Ovary (tissue), 7 donors: ENCODE measurements at regions not wholly inside any gene's neighbourhood (a gene's known extent, or its start where the extent isn't known, plus 50 kb on each side); places are given as distances from the start of the nearest gene placed in this dataset.

Experiments
- DNase-seq, 5 donors: peaks; one replicate each; pipeline ENCODE4 v3.0.0-alpha.2; 2019 to 2020
- H3K27ac ChIP-seq, 2 donors: fragments of 200-600 bp; one replicate each; pipeline versions ENCODE4 v1.5.1 to v1.8.0; 2019 to 2022
- H3K27me3 ChIP-seq: fragments of 200-600 bp; one replicate; pipeline ENCODE4 v1.8.0; 2022
- H3K36me3 ChIP-seq: fragments of 200-600 bp; sonication (generic); one replicate; pipeline ENCODE4 v1.5.1; 2019
- H3K4me1 ChIP-seq: one replicate; pipeline ENCODE4 v1.8.1; 2013; ENCODE audit warnings: mild to moderate bottlenecking, moderate library complexity; ENCODE audit not compliant: insufficient read depth
- H3K4me3 ChIP-seq: fragments of 200-600 bp; sonication (generic); one replicate; pipeline ENCODE4 v1.5.1; 2017
- H3K9me3 ChIP-seq, 2 donors: fragments of 200-600 bp in 1 of 2; sonication (generic) in 1 of 2; one replicate each; pipeline versions ENCODE4 v1.5.1 to v1.8.1; 2013 to 2019; ENCODE audit warnings: mild to moderate bottlenecking in 1 of 2, moderate library complexity in 1 of 2
- EP300 ChIP-seq: sonication (generic); formaldehyde crosslinking; IDR thresholded peaks from one replicate; pipeline ENCODE4 v1.6.1; 2017; ENCODE audit warnings: antibody characterized with exemption
- POLR2A ChIP-seq: fragments of 450-650 bp; IDR thresholded peaks from one replicate; pipeline ENCODE4 v1.6.1; 2017; ENCODE audit warnings: antibody characterized with exemption, mild to moderate bottlenecking, moderate library complexity
- WGBS, 3 donors: extraction: QIAGEN DNeasy Blood & Tissue Kit in 1 of 3; methylation state at CpG; one replicate each; pipeline versions ENCODE4 v1.1.5 to v1.1.7; 2013 to 2017; 5-methylcytosine and 5-hydroxymethylcytosine counted together
- intact Hi-C, 4 donors: fragments of 100-400 bp; cut with DNase I; formaldehyde crosslinking; loops; one replicate each; pipeline versions ENCODE4 v1.11.0 to v1.15.1; 2022 to 2023
- TF ChIP-seq, protein P1 (sequence below), 3 donors: fragments of 450-650 bp in 2 of 3; fragments of 200-600 bp in 1 of 3; IDR thresholded peaks; one replicate each; pipeline versions ENCODE4 v1.5.1 to v1.8.0; 2016 to 2022; ENCODE audit warnings: antibody characterized with exemption in 3 of 3, mild to moderate bottlenecking in 1 of 3
- donor health status: DM: no; HTN: no; CAD: no; lungs with moderate emphysema.
- donor health status: DM: no; HTN: no; CAD: no.
- donor health status: Bipolar disorder and iron deficiency.
- donor health status: DM: no; HTN: no; CAD: no.
- donor health status: DM: yes; HTN: yes; CAD: no.

DNA sequence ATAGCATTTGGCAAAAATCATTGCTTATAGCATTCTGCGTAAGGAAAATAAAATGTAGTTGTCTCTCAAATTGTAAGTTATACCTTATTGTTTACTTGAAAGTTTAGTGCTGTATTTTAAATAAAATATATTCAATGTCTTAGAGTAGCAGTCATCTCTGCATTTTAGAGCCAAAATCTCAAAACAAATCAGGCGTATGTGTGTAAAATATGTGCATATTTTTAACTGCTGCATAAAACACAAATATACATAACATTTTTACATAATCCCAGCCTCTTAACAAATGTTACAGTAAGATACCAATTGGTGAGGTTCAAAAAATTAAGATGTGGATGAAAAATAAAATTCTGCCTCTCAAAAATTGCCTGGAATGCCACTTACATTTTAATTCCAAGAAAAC lies 145.8 kb upstream of the AGA start:
- TF ChIP-seq POLR2A (no peak), EP300 (no peak)
- TF ChIP-seq, protein P1, sequence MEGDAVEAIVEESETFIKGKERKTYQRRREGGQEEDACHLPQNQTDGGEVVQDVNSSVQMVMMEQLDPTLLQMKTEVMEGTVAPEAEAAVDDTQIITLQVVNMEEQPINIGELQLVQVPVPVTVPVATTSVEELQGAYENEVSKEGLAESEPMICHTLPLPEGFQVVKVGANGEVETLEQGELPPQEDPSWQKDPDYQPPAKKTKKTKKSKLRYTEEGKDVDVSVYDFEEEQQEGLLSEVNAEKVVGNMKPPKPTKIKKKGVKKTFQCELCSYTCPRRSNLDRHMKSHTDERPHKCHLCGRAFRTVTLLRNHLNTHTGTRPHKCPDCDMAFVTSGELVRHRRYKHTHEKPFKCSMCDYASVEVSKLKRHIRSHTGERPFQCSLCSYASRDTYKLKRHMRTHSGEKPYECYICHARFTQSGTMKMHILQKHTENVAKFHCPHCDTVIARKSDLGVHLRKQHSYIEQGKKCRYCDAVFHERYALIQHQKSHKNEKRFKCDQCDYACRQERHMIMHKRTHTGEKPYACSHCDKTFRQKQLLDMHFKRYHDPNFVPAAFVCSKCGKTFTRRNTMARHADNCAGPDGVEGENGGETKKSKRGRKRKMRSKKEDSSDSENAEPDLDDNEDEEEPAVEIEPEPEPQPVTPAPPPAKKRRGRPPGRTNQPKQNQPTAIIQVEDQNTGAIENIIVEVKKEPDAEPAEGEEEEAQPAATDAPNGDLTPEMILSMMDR (IDR thresholded peaks at IDR 0.05), result no peak
- no peaks in the 10 kb centered on the region for H3K36me3 ChIP-seq
- WGBS, 3 donors, result 82 to 86% (median 84%) methylated on average over 2 of the region's 2 CpGs

DNA sequence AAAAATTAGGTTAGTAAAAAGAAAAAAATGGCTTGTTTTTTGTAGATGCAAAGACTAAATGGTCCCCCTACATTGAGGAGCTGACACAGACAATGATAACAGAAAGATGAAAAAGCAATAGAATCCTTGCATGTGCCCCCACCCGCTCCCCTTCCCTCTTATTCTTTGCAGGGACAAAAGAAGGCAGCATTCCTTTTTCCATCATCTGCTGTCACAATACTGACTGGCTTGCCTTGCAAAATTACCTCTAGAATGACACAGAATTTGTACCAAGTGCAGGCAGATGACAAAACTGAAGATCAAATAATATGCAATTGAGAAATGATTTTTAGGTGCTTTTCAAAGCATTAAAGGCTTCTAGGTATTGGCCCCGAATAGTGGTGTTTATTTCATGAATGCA lies 153.1 kb upstream of the AGA start:
- intact Hi-C loops, result no loop called here
- Histone ChIP-seq H3K9me3 (no peaks in the 10 kb centered on the region), H3K4me3 (no peak overlapping the region), H3K27ac (no peak overlapping the region), H3K4me1 (no peaks in the 10 kb centered on the region), H3K36me3 (no peaks in the 10 kb centered on the region), H3K27me3 (no peaks in the 10 kb centered on the region)
- WGBS, 3 donors, result 81 to 96% (median 91%) methylated on average over 2 of the region's 2 CpGs
- no peak for DNase-seq
- TF ChIP-seq EP300 (no peak), POLR2A (no peak)
- TF ChIP-seq, protein P1 (IDR thresholded peaks at IDR 0.05), result no peak

More for the DNA sequence above, 145.8 kb upstream of the AGA start:
- intact Hi-C loops, result no loop called here
- no peak for DNase-seq
- H3K4me1 ChIP-seq, result no peaks in the 10 kb centered on the region
- H3K27ac ChIP-seq, result no peak overlapping the region
- H3K9me3 ChIP-seq, result no peaks in the 10 kb centered on the region
- H3K4me3 ChIP-seq, result no peak overlapping the region
- H3K27me3 ChIP-seq, result no peaks in the 10 kb centered on the region

DNA sequence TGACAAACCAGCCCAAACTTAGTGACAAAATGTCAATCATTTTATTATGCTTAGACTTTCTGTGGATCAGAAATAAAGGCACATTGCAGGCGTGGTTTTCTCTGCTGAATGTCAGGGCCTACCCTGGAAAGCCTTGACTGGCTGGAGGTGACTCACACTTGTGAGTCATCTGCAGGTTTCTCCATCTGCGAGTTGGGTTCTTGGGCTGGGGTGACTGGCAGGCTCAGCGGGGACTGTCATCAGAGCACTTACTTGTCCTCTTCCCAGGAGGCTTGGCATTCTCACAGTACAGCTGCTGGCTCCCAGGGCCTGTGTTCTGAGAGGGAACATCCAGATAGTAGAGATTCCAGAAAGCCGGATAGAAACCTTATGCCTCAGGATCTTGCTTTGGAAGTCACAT lies 153.8 kb upstream of the AGA start:
- Histone ChIP-seq H3K36me3 (no peaks in the 10 kb centered on the region), H3K27me3 (no peaks in the 10 kb centered on the region), H3K9me3 (no peaks in the 10 kb centered on the region), H3K4me1 (no peaks in the 10 kb centered on the region), H3K4me3 (no peak overlapping the region), H3K27ac (no peak overlapping the region)
- intact Hi-C loops, result no loop called here
- no peak for TF ChIP-seq POLR2A
- TF ChIP-seq, protein P1 (IDR thresholded peaks at IDR 0.05), result no peak
- no peak for TF ChIP-seq EP300
- 76 to 83% (median 83%) methylated on average over 4 of the region's 4 CpGs for WGBS, 3 donors
- DNase-seq, result no peak

DNA sequence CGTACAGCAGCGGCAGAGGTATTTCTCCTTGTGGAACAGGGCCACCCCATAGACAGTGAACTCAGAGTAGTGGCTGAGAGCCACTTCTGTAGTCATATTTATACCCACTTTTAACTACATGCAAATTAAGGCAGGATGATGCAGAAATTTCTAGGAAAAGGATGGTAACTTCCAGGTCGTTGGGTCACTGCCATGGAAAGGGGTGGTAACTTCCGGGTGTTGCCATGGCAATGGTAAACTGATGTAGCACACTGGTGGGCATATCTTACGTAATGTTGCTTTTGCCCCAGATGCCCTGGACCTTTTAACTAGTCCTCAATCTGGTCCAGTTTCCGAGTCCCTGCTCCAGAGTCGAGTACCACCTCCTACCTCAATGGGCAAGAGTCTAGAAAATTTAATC lies 154.8 kb upstream of the AGA start:
- Histone ChIP-seq H3K9me3 (no peaks in the 10 kb centered on the region), H3K27ac (no peak overlapping the region), H3K36me3 (no peaks in the 10 kb centered on the region), H3K4me3 (no peak overlapping the region), H3K27me3 (no peaks in the 10 kb centered on the region), H3K4me1 (no peaks in the 10 kb centered on the region)
- intact Hi-C loops, result no loop called here
- no peak for DNase-seq
- WGBS, 3 donors, result 91 to 98% (median 92%) methylated on average over 7 of the region's 7 CpGs
- no peak for TF ChIP-seq EP300

DNA sequence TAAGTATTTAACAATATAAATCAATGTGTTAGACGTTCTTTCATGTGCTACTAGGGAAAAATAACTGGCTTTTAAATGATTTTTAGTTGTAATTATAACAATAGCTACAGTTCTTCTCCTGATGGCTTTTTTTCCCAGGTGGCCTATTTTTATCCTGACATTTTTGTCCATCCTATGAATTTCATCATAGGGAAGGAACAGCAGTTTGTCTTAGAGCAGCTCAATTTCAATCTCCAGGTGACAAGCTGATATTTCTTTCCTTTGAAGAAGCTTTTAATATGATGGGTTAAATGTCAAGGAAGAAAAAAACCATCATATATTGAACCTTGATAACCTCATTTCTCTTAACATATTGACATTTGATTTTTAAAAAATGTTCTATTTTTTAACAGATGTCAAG lies 163.0 kb upstream of the AGA start:
- H3K4me3 ChIP-seq, result no peak overlapping the region
- intact Hi-C loops, result no loop called here

More for the DNA sequence above, 163.0 kb upstream of the AGA start:
- no peak for DNase-seq
- H3K27ac ChIP-seq, result no peak overlapping the region
- TF ChIP-seq POLR2A (no peak), EP300 (no peak)
- TF ChIP-seq, protein P1 (IDR thresholded peaks at IDR 0.05), result no peak
- H3K4me1 ChIP-seq, result no peaks in the 10 kb centered on the region
- H3K9me3 ChIP-seq, result no peaks in the 10 kb centered on the region
- no peaks in the 10 kb centered on the region for H3K27me3 ChIP-seq
- WGBS, 3 donors, result 35 to 48% (median 39%) methylated on average over 1 of the region's 1 CpG
- no peaks in the 10 kb centered on the region for H3K36me3 ChIP-seq
